Retinal pigment epithelial cell (primary cell): ENCODE measurements at regions not wholly inside any gene's neighbourhood (a gene's known extent, or its start where the extent isn't known, plus 50 kb on each side); places are given as distances from the start of the nearest gene placed in this dataset.
A peak's percentile ranks its signal among the peaks of the same experiment; 100 is the strongest.

ENCODE experiments used
- DNase-seq: peaks from one replicate; pipeline ENCODE4 v3.0.0-alpha.2; 2010; ENCODE audit warnings: low read depth
- H3K4me3 ChIP-seq: 2 replicates; pipeline ENCODE4 v1.5.1; 2011; ENCODE audit warnings: mild to moderate bottlenecking, low read length, control low read depth, moderate library complexity
- CTCF ChIP-seq: conservative IDR thresholded peaks from 2 replicates; pipeline ENCODE4 v1.5.1; 2011; ENCODE audit warnings: low read depth, low read length, control low read depth, inconsistent platforms

- H3K4me3 ChIP-seq = no peak overlapping the region
- no peak for DNase-seq
- no peak for TF ChIP-seq CTCF
These were observed 164.5 kb upstream of the PLET1 start for GRCh38 chr11:112425121-112425520.

GRCh38 chr11:112437096-112437495 is 176.4 kb upstream of the PLET1 start:
- H3K4me3 ChIP-seq = no peak overlapping the region
- no peak for TF ChIP-seq CTCF
- DNase-seq = no peak

GRCh38 chr11:112439614-112440013 is 179.0 kb upstream of the PLET1 start:
- no peak overlapping the region for H3K4me3 ChIP-seq
- no peak for TF ChIP-seq CTCF
- DNase-seq = no peak

GRCh38 chr11:112440518-112440917 is 179.9 kb upstream of the PLET1 start:
- peak; percentile 45 for TF ChIP-seq CTCF
- DNase-seq = no peak

GRCh38 chr11:112448168-112448567 is 187.5 kb upstream of the PLET1 start:
- H3K4me3 ChIP-seq = no peak overlapping the region
- TF ChIP-seq CTCF = no peak
- no peak for DNase-seq

More at GRCh38 chr11:112440518-112440917, 179.9 kb upstream of the PLET1 start:
- H3K4me3 ChIP-seq = no peak overlapping the region

GRCh38 chr11:112448806-112449205 is 188.1 kb upstream of the PLET1 start:
- no peak overlapping the region for H3K4me3 ChIP-seq
- no peak for TF ChIP-seq CTCF
- DNase-seq = no peak

- no peak for DNase-seq
- H3K4me3 ChIP-seq = no peak overlapping the region
- TF ChIP-seq CTCF = no peak
These were observed 190.6 kb upstream of the PLET1 start for GRCh38 chr11:112451250-112451649.
